T-helper 2 cell treated with Interferon-gamma antibody and Interleukin-4, amounts not matched to agents 100 ng/mL and 5 ng/mL, for 36 hours (primary cell): ENCODE measurements at regions not wholly inside any gene's neighbourhood (a gene's known extent, or its start where the extent isn't known, plus 50 kb on each side); places are given as distances from the start of the nearest gene placed in this dataset.
"Not testable (repeated sequence)": the region's sequence is repeated elsewhere in the genome, so short reads cannot be mapped to it uniquely, and the experiment has no call there.

Experiments used
- intact Hi-C: fragments of 100-400 bp; cut with micrococcal nuclease; formaldehyde crosslinking; loops from one replicate; pipeline ENCODE4 v1.15.1; 2023

GRCh38 chr10:29730969-29731368 is 96.2 kb upstream of the SVIL start:
- intact Hi-C loops: loop anchor here (5.0 kb wide), 1 partner anchor 74 kb away; no protein-coding TSS in a partner anchor

GRCh38 chr10:29730458-29730857 is 95.7 kb upstream of the SVIL start:
- intact Hi-C loops: loop anchor here (5.0 kb wide), 1 partner anchor 73 kb away; no protein-coding TSS in a partner anchor

GRCh38 chr10:29728541-29729049 is 93.8 kb upstream of the SVIL start:
- intact Hi-C loops: no loop called here

GRCh38 chr10:29725927-29726326 is 91.2 kb upstream of the SVIL start:
- intact Hi-C loops: not testable (repeated sequence)

- intact Hi-C loops: no loop called here
Measured at GRCh38 chr10:29725133-29725720, 90.5 kb upstream of the SVIL start.

- intact Hi-C loops: no loop called here
Measured at GRCh38 chr10:29723726-29724125, 89.0 kb upstream of the SVIL start.

- intact Hi-C loops: no loop called here
Measured at GRCh38 chr10:29722777-29723176, 88.0 kb upstream of the SVIL start.

GRCh38 chr10:29720149-29720548 is 85.4 kb upstream of the SVIL start:
- intact Hi-C loops: no loop called here

- intact Hi-C loops: no loop called here
Measured at GRCh38 chr10:29719281-29719675, 84.5 kb upstream of the SVIL start.

GRCh38 chr10:29715296-29715695 is 80.5 kb upstream of the SVIL start:
- intact Hi-C loops: no loop called here

GRCh38 chr10:29714096-29714874 is 79.5 kb upstream of the SVIL start:
- intact Hi-C loops: no loop called here

- intact Hi-C loops: no loop called here
Measured at GRCh38 chr10:29713450-29713849, 78.7 kb upstream of the SVIL start.

- intact Hi-C loops: no loop called here
Measured at GRCh38 chr10:29712108-29712507, 77.3 kb upstream of the SVIL start.

GRCh38 chr10:29710128-29710527 is 75.4 kb upstream of the SVIL start:
- intact Hi-C loops: no loop called here

- intact Hi-C loops: no loop called here
Measured at GRCh38 chr10:29709484-29710002, 74.8 kb upstream of the SVIL start.

GRCh38 chr10:29703271-29703670 is 68.5 kb upstream of the SVIL start:
- intact Hi-C loops: no loop called here

GRCh38 chr10:29702273-29703164 is 67.7 kb upstream of the SVIL start:
- intact Hi-C loops: no loop called here

GRCh38 chr10:29701306-29701705 is 66.5 kb upstream of the SVIL start:
- intact Hi-C loops: no loop called here

GRCh38 chr10:29699621-29700020 is 64.8 kb upstream of the SVIL start:
- intact Hi-C loops: no loop called here

GRCh38 chr10:29698773-29699490 is 64.2 kb upstream of the SVIL start:
- intact Hi-C loops: no loop called here

GRCh38 chr10:29696581-29696980 is 61.8 kb upstream of the SVIL start:
- intact Hi-C loops: not testable (repeated sequence)
